HFFc6 (cell line): ENCODE measurements at regions not wholly inside any gene's neighbourhood (a gene's known extent, or its start where the extent isn't known, plus 50 kb on each side); places are given as distances from the start of the nearest gene placed in this dataset.

Experiments used
- DNase-seq: peaks from one replicate; pipeline ENCODE4 v3.0.0-alpha.2; 2018
- H3K27ac Mint-ChIP-seq: 2 replicates; pipeline ENCODE4 v1.8.0; 2020; ENCODE audit warnings: mild to moderate bottlenecking, mixed read lengths
- H3K27me3 Mint-ChIP-seq: 2 replicates; pipeline ENCODE4 v1.8.0; 2021; ENCODE audit warnings: mild to moderate bottlenecking, moderate library complexity, mixed read lengths; ENCODE audit not compliant: insufficient read depth
- H3K36me3 Mint-ChIP-seq: 2 replicates; pipeline ENCODE4 v1.8.0; 2021; ENCODE audit warnings: low read depth, mixed read lengths
- H3K4me1 Mint-ChIP-seq: 2 replicates; pipeline ENCODE4 v1.8.0; 2020; ENCODE audit warnings: low read depth, mixed read lengths
- H3K4me3 Mint-ChIP-seq: 2 replicates; pipeline ENCODE4 v1.8.0; 2020; ENCODE audit warnings: mild to moderate bottlenecking, moderate library complexity, mixed read lengths
- H3K9me3 Mint-ChIP-seq: 2 replicates; pipeline ENCODE4 v1.8.0; 2020; ENCODE audit warnings: mild to moderate bottlenecking, mixed read lengths
- TF ChIP-seq, protein P1 (sequence below): fragments of 200-600 bp; sonication (generic); IDR thresholded peaks from 2 replicates; pipeline ENCODE4 v1.5.0; 2021; ENCODE audit warnings: antibody characterized with exemption, mild to moderate bottlenecking

DNA sequence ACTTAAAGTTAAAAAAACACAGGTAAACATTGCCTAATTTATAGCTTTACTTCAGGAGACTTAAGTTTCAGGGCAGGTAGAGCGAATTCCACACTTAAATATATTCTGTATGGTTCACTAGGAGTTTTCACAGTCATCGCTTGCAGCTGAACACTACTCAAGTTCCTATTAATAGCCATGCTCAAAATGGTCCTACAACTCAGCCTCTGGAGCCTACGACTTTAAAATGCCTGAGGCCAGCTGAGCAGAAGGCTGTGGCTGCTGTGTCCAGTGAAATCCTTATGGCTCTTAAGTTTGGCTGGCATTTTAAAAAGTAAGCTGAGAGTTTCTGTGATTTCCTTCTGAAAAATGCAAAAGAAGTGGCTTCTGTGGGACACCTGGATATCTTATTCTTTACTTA, 105.4 kb upstream of the GLI3 start:
- H3K4me1 Mint-ChIP-seq, result peaks cover 39% of the 10 kb centered on the region
- peaks cover 8% of the 10 kb centered on the region; the same call in 1 of the 2 replicates for H3K27me3 Mint-ChIP-seq
- H3K36me3 Mint-ChIP-seq, result no peaks in the 10 kb centered on the region
- DNase-seq, result peak; percentile 23
- no peaks in the 10 kb centered on the region for H3K9me3 Mint-ChIP-seq
- TF ChIP-seq, protein P1, sequence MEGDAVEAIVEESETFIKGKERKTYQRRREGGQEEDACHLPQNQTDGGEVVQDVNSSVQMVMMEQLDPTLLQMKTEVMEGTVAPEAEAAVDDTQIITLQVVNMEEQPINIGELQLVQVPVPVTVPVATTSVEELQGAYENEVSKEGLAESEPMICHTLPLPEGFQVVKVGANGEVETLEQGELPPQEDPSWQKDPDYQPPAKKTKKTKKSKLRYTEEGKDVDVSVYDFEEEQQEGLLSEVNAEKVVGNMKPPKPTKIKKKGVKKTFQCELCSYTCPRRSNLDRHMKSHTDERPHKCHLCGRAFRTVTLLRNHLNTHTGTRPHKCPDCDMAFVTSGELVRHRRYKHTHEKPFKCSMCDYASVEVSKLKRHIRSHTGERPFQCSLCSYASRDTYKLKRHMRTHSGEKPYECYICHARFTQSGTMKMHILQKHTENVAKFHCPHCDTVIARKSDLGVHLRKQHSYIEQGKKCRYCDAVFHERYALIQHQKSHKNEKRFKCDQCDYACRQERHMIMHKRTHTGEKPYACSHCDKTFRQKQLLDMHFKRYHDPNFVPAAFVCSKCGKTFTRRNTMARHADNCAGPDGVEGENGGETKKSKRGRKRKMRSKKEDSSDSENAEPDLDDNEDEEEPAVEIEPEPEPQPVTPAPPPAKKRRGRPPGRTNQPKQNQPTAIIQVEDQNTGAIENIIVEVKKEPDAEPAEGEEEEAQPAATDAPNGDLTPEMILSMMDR, result no peak
- H3K4me3 Mint-ChIP-seq, result no peak overlapping the region
- H3K27ac Mint-ChIP-seq, result no peak overlapping the region

DNA sequence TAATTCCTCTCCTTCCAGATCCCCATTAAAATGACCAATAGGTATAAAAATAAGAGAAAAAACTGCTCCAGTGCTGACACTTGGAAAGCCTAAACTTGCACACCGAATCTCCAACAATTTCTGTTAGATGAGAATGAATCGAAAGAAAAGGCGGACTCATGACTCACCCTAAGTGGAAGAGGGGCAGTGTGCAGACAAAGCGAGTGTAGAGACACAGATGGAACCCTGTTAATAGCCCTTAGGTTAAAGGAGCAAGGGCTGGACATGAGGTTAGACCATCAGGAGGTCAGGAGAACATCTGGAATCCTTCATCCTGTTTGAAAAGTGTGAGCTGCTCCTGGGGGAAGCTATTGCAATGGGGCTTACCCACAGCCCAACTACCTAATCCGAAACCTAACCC, 103.4 kb upstream of the GLI3 start:
- Mint-ChIP-seq H3K27me3 (peaks cover 9% of the 10 kb centered on the region; the same call in 1 of the 2 replicates), H3K9me3 (no peaks in the 10 kb centered on the region), H3K27ac (no peak overlapping the region; the same call in 1 of the 2 replicates), H3K4me3 (no peak overlapping the region), H3K36me3 (no peaks in the 10 kb centered on the region), H3K4me1 (peaks cover 48% of the 10 kb centered on the region)
- TF ChIP-seq, protein P1, result no peak
- DNase-seq, result no peak

DNA sequence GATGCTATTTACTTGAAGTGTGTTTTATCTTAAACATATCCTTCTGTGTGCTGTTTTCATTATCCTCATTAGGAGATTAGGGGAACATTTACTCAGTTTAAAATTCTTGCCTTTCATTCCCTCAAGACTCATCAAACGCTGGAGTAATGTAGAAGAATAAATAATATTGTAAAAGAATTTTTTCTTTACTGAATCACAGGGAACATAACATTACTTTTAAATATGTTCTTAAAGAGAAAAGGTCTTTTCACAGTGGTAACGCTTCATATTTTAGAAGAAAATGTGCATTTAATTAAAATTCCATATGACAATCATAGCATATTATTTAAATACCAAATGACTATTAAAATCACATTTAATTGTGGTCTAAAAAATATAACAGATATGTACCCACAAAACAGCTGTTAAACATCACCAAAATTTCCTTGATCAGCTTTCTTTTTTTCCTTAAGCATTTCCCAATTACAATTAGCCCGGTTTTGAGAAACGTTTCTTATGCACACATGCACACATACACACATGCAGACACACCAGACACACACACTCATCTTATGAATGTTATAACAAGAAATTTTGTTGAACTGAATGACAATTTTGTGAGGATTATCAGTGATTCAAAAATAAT, 102.0 kb upstream of the GLI3 start:
- Mint-ChIP-seq H3K9me3 (no peaks in the 10 kb centered on the region), H3K36me3 (no peaks in the 10 kb centered on the region), H3K27me3 (peaks cover 6% of the 10 kb centered on the region; the same call in 1 of the 2 replicates), H3K4me3 (peak overlapping the region; percentile 85), H3K4me1 (peaks cover 48% of the 10 kb centered on the region), H3K27ac (peak overlapping the region; percentile 86)
- no peak for DNase-seq
- TF ChIP-seq, protein P1, result no peak

DNA sequence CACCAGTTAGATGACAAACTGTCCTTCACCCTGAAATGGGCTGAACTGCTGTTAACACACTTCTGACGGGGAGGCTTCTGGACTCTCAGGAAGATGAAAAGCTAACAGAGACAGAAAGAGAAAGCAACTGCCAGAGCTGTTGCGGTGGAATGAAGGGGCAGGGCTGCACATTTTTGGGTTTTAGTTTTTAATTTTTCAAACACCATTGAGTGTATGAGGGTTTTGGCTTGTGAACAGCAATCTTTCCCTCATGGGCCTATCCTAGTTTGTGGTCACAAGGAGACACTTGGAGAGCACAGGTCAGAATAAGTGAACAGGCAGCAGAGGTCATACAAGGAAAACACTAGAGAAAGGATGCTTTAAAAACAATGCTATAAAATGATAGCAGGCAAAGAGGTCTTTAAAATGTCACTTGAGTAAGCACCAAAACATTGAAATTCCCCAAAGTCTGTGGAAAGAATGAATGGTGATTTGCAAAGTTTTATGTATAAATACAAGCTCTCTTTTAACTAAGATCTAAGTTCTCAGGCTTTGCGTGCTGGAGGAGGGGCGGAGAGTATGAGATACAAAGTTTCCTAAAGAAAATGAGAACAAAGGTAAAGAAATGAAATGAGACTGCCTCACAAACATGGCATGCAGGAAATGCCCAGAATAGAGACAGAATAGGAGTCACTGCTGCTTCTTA, 101.4 kb upstream of the GLI3 start:
- H3K4me3 Mint-ChIP-seq, result peak overlapping the region; percentile 85
- TF ChIP-seq, protein P1, result no peak
- peak; percentile 85 for DNase-seq
- H3K36me3 Mint-ChIP-seq, result no peaks in the 10 kb centered on the region
- H3K27ac Mint-ChIP-seq, result peak overlapping the region; percentile 86
- no peaks in the 10 kb centered on the region for H3K9me3 Mint-ChIP-seq
- H3K4me1 Mint-ChIP-seq, result peaks cover 48% of the 10 kb centered on the region
- H3K27me3 Mint-ChIP-seq, result peaks cover 6% of the 10 kb centered on the region; the same call in 1 of the 2 replicates

DNA sequence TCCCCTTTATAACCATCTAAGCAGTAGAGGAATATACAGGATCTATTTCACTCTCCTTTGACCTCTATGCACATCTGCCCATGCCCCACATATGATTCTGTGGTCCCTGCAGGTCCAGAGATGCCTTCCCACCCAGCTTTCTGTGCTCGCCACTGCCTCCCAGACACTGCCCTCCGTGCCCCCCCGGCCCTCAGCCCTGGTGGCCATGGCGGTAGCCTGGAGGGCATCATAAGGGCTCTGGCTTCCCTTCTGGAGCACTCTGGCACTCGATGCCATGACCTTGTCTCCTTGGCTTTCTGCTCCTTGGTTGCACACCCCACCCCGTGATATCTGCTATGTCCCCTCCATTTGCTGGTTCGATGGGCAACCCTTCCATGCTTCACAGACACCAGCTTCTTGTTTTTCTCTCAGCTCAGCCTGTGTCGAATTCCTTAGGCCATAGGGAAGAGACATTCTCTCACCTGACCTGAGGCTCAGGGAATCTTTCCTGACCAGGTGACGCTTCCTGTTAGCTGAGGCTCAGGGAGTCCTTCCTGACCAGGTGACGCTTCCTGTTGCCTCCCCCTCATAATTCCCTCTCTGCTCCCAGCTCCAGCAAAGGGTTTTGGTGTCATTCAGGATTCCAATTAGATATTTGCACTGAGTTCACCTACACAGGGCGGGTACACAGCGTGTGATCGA, 100.4 kb upstream of the GLI3 start:
- Mint-ChIP-seq H3K27me3 (peaks cover 6% of the 10 kb centered on the region; the same call in 1 of the 2 replicates), H3K4me1 (peaks cover 48% of the 10 kb centered on the region)

More for the DNA sequence above, 100.4 kb upstream of the GLI3 start:
- no peak for DNase-seq
- H3K4me3 Mint-ChIP-seq, result peak overlapping the region; percentile 85
- H3K36me3 Mint-ChIP-seq, result peaks cover 6% of the 10 kb centered on the region; the same call in 1 of the 2 replicates
- H3K27ac Mint-ChIP-seq, result peak overlapping the region; percentile 86
- H3K9me3 Mint-ChIP-seq, result peaks cover 7% of the 10 kb centered on the region
- TF ChIP-seq, protein P1, result no peak
